DMS114 treated with DMSO at 0.1 percent for 48 hours (cell line): ENCODE measurements at regions not wholly inside any gene's neighbourhood (a gene's known extent, or its start where the extent isn't known, plus 50 kb on each side); places are given as distances from the start of the nearest gene placed in this dataset.
"Not testable (repeated sequence)": the region's sequence is repeated elsewhere in the genome, so short reads cannot be mapped to it uniquely, and the experiment has no call there.

Experiments used
- DNase-seq: peaks from one replicate; lab custom pipeline; 2025; ENCODE audit not compliant: unreplicated experiment; lab: John Stamatoyannopoulos, UW

- DNase-seq, result no peak
Measured at GRCh38 chr18:10332452-10332851, 122.0 kb upstream of the APCDD1 start.

GRCh38 chr18:10336749-10337350 is 117.6 kb upstream of the APCDD1 start:
- DNase-seq, result no peak

GRCh38 chr18:10340821-10341220 is 113.6 kb upstream of the APCDD1 start:
- DNase-seq, result no peak

- no peak for DNase-seq
Measured at GRCh38 chr18:10343778-10344177, 110.7 kb upstream of the APCDD1 start.

- no peak for DNase-seq
Measured at GRCh38 chr18:10346749-10347415, 107.6 kb upstream of the APCDD1 start.

GRCh38 chr18:10349561-10349960 is 104.9 kb upstream of the APCDD1 start:
- no peak for DNase-seq

- no peak for DNase-seq
Measured at GRCh38 chr18:10350661-10351060, 103.8 kb upstream of the APCDD1 start.

- DNase-seq, result no peak
Measured at GRCh38 chr18:10351219-10351818, 103.1 kb upstream of the APCDD1 start.

GRCh38 chr18:10351858-10352257 is 102.6 kb upstream of the APCDD1 start:
- DNase-seq, result no peak

- no peak for DNase-seq
Measured at GRCh38 chr18:10352671-10353070, 101.8 kb upstream of the APCDD1 start.

GRCh38 chr18:10353791-10354190 is 100.6 kb upstream of the APCDD1 start:
- DNase-seq, result no peak

GRCh38 chr18:10354241-10354811 is 100.1 kb upstream of the APCDD1 start:
- DNase-seq, result no peak

- no peak for DNase-seq
Measured at GRCh38 chr18:10354890-10355289, 99.5 kb upstream of the APCDD1 start.

- not testable (repeated sequence) for DNase-seq
Measured at GRCh38 chr18:10356999-10357398, 97.4 kb upstream of the APCDD1 start.

GRCh38 chr18:10361660-10362059 is 92.8 kb upstream of the APCDD1 start:
- no peak for DNase-seq

- DNase-seq, result no peak
Measured at GRCh38 chr18:10365021-10365500, 89.4 kb upstream of the APCDD1 start.

GRCh38 chr18:10365901-10366300 is 88.5 kb upstream of the APCDD1 start:
- DNase-seq, result no peak

GRCh38 chr18:10367836-10368235 is 86.6 kb upstream of the APCDD1 start:
- DNase-seq, result no peak

GRCh38 chr18:10368456-10369453 is 85.7 kb upstream of the APCDD1 start:
- DNase-seq, result no peak

- DNase-seq, result no peak
Measured at GRCh38 chr18:10370716-10371115, 83.7 kb upstream of the APCDD1 start.

GRCh38 chr18:10371165-10371564 is 83.3 kb upstream of the APCDD1 start:
- no peak for DNase-seq
